T-cell (primary cell): ENCODE measurements at regions not wholly inside any gene's neighbourhood (a gene's known extent, or its start where the extent isn't known, plus 50 kb on each side); places are given as distances from the start of the nearest gene placed in this dataset.
"Not testable (repeated sequence)": the region's sequence is repeated elsewhere in the genome, so short reads cannot be mapped to it uniquely, and the experiment has no call there.

Experiments used
- ATAC-seq, 4 experiments: fragments of 200-7000 bp in 3 of 4; fragments of 150-1000 bp in 1 of 4; cut with Tn5 transposase; replicated peaks in 1 of 4; 1 replicate in 3 of 4; 2 replicates in 1 of 4; pipeline ENCODE4 v1.10.0; 2021; ENCODE audit warnings: moderate library complexity in 3 of 4, mild to moderate bottlenecking in 2 of 4, moderate number of reproducible peaks in 1 of 4
- CTCF ChIA-PET, 2 donors: fragments of 300-600 bp; sonication (Branson Sonifier 250); formaldehyde crosslinking; loops; one replicate each; lab custom pipeline; 2022; ENCODE audit warnings: antibody characterized with exemption in 2 of 2; lab: Charles Lee
- POLR2A ChIA-PET, 2 donors: fragments of 300-600 bp; sonication (Branson Sonifier 250); formaldehyde crosslinking; loops; one replicate each; lab custom pipeline; 2022; ENCODE audit warnings: antibody characterized with exemption in 2 of 2; lab: Charles Lee
- DNase-seq, 35 experiments: peaks; one replicate each; pipeline versions ENCODE4 v3.0.0 to v3.0.0-alpha.2; 2013 to 2023
- H3K27ac ChIP-seq: one replicate; pipeline ENCODE4 v1.5.1; 2013; ENCODE audit warnings: low read length
- H3K27me3 ChIP-seq, 2 experiments: replicated peaks in 1 of 2; 1 replicate in 1 of 2; 2 replicates in 1 of 2; pipeline versions ENCODE4 v1.6.1 to v1.7.0; 2013; ENCODE audit warnings: low read length in 1 of 2, mixed read lengths in 1 of 2; ENCODE audit not compliant: control insufficient read depth in 2 of 2, insufficient read depth in 2 of 2; ENCODE audit errors: extremely low read depth in 1 of 2
- H3K36me3 ChIP-seq, 2 donors: 1 replicate in 1 of 2; 2 replicates in 1 of 2; pipeline versions ENCODE4 v1.6.1 to v1.7.0; 2013; ENCODE audit warnings: low read length in 1 of 2; ENCODE audit not compliant: control insufficient read depth in 2 of 2, insufficient read depth in 1 of 2; ENCODE audit errors: extremely low read depth in 1 of 2
- H3K4me1 ChIP-seq, 2 experiments: 1 replicate in 1 of 2; 2 replicates in 1 of 2; pipeline versions ENCODE4 v1.6.1 to v1.7.0; 2013; ENCODE audit warnings: low read length in 2 of 2, mixed read lengths in 1 of 2; ENCODE audit not compliant: insufficient read depth in 2 of 2, control insufficient read depth in 1 of 2; ENCODE audit errors: extremely low read depth in 1 of 2
- H3K4me3 ChIP-seq, 2 donors: 1 replicate in 1 of 2; 2 replicates in 1 of 2; pipeline versions ENCODE4 v1.5.1 to v1.7.0; 2013; ENCODE audit warnings: mild to moderate bottlenecking in 2 of 2, low read length in 1 of 2, moderate library complexity in 1 of 2; ENCODE audit not compliant: control insufficient read depth in 1 of 2; ENCODE audit errors: extremely low read depth in 1 of 2
- H3K9me3 ChIP-seq: 2 replicates; pipeline ENCODE4 v1.7.0; 2013
- H3K27ac Mint-ChIP-seq, 2 donors: one replicate each; pipeline ENCODE4 v1.8.0; 2020 to 2021; ENCODE audit warnings: mild to moderate bottlenecking in 2 of 2, mixed read lengths in 2 of 2
- H3K27me3 Mint-ChIP-seq, 2 donors: one replicate each; pipeline ENCODE4 v1.8.0; 2021 to 2022; ENCODE audit warnings: mixed read lengths in 2 of 2
- H3K36me3 Mint-ChIP-seq: one replicate; pipeline ENCODE4 v1.8.0; 2021; ENCODE audit warnings: mixed read lengths
- H3K4me1 Mint-ChIP-seq, 3 donors: one replicate each; pipeline ENCODE4 v1.8.0; 2020 to 2022; ENCODE audit warnings: mixed read lengths in 3 of 3, mild to moderate bottlenecking in 1 of 3
- H3K4me3 Mint-ChIP-seq, 3 donors: one replicate each; pipeline ENCODE4 v1.8.0; 2020 to 2022; ENCODE audit warnings: mild to moderate bottlenecking in 3 of 3, mixed read lengths in 3 of 3, moderate library complexity in 3 of 3
- H3K9me3 Mint-ChIP-seq, 3 donors: one replicate each; pipeline ENCODE4 v1.8.0; 2020 to 2022; ENCODE audit warnings: mixed read lengths in 3 of 3
- WGBS: methylation state at CpG from one replicate; pipeline ENCODE4 v1.1.5; 2013; ENCODE audit warnings: missing lambda C conversion rate; ENCODE audit not compliant: insufficient coverage; 5-methylcytosine and 5-hydroxymethylcytosine counted together

GRCh38 chr19:37312531-37313334, 58.2 kb upstream of the ZNF527 start:
- Histone ChIP-seq H3K4me1 (peaks cover 0 to 23% of the 10 kb centered on the region in 2 experiments), H3K4me3 (peak overlapping the region; percentile 33 to 48)
- H3K27ac ChIP-seq, CTCF ChIA-PET, H3K9me3 ChIP-seq, H3K27me3 Mint-ChIP-seq, H3K36me3 Mint-ChIP-seq, POLR2A ChIA-PET, H3K36me3 ChIP-seq, H3K27me3 ChIP-seq: not testable (repeated sequence)
- Mint-ChIP-seq H3K27ac (peak overlapping the region; percentile 1 to 65), H3K4me1 (peaks cover 18 to 25% (median 20%) of the 10 kb centered on the region in 3 donors), H3K4me3 (peak overlapping the region; percentile 72 to 77 (median 74)), H3K9me3 (peaks cover 5 to 12% (median 5%) of the 10 kb centered on the region in 3 donors)
- 4% methylated on average over 20 of the region's 37 CpGs for WGBS
- ATAC-seq (peak; percentile 34 to 46 (median 42)), DNase-seq (peak in 30 of 35 experiments; percentile 27 to 67 (median 42))

- POLR2A ChIA-PET: no interaction called here
- H3K36me3 ChIP-seq: no peaks in the 10 kb centered on the region
- peaks cover 0 to 3% of the 10 kb centered on the region in 2 experiments for H3K27me3 ChIP-seq
- H3K27ac Mint-ChIP-seq: peak overlapping the region; percentile 1 to 65
- H3K4me3 ChIP-seq: no peak overlapping the region
- ATAC-seq (no peak), DNase-seq (no peak)
- H3K27ac ChIP-seq: no peak overlapping the region
- H3K4me1 ChIP-seq: peaks cover 0 to 23% of the 10 kb centered on the region in 2 experiments
- H3K27me3 Mint-ChIP-seq: peaks cover 5 to 7% of the 10 kb centered on the region in 2 donors
- H3K4me1 Mint-ChIP-seq: peaks cover 18 to 29% (median 23%) of the 10 kb centered on the region in 3 donors
- 100% methylated on average over 1 of the region's 1 CpG for WGBS
- CTCF ChIA-PET: no interaction called here
- H3K9me3 ChIP-seq: no peaks in the 10 kb centered on the region
- H3K36me3 Mint-ChIP-seq: peaks cover 4% of the 10 kb centered on the region
- H3K4me3 Mint-ChIP-seq: peak overlapping the region; percentile 72 to 77 (median 74)
- peaks cover 5 to 12% (median 5%) of the 10 kb centered on the region in 3 donors for H3K9me3 Mint-ChIP-seq
Observed at GRCh38 chr19:37313335-37313627, 57.6 kb upstream of the ZNF527 start.

GRCh38 chr19:37317403-37318209, 53.3 kb upstream of the ZNF527 start:
- Mint-ChIP-seq H3K27ac (peak overlapping the region; percentile 92 to 94), H3K4me3 (peak overlapping the region; percentile 95 to 100 (median 98)), H3K27me3 (peaks cover 0 to 5% of the 10 kb centered on the region in 2 donors), H3K36me3 (peaks cover 31% of the 10 kb centered on the region), H3K9me3 (peaks cover 5 to 12% (median 5%) of the 10 kb centered on the region in 3 donors), H3K4me1 (peaks cover 52 to 61% (median 55%) of the 10 kb centered on the region in 3 donors)
- DNase-seq (peak; percentile 80 to 97 (median 91)), ATAC-seq (peak; percentile 95 to 98 (median 98))
- Histone ChIP-seq H3K4me1 (peaks cover 3 to 35% of the 10 kb centered on the region in 2 experiments), H3K4me3 (peak overlapping the region; percentile 87 to 98), H3K9me3 (no peaks in the 10 kb centered on the region), H3K36me3 (peaks cover 0 to 5% of the 10 kb centered on the region in 2 donors), H3K27ac (peak overlapping the region; percentile 90), H3K27me3 (no peaks in the 10 kb centered on the region)
- WGBS: under 1% methylated on average over 56 of the region's 57 CpGs
- POLR2A ChIA-PET: interaction anchor here (0.7 to 1.3 kb wide), 3 partner anchors 17 to 375 kb away, joined by 3 to 12 read pairs (median 3); partner anchors contain the start of gene ZNF527 (in 1 of the 2)
- CTCF ChIA-PET: interaction anchor here in 1 of 2 donors (0.6 to 1.0 kb wide), 5 partner anchors 17 to 1711 kb away, joined by 4 to 9 read pairs (median 7); partner anchors contain the start of genes ZNF527, ZNF540 and ZNF571

- H3K27me3 Mint-ChIP-seq, CTCF ChIA-PET, H3K9me3 Mint-ChIP-seq, H3K27ac Mint-ChIP-seq, POLR2A ChIA-PET, H3K9me3 ChIP-seq, H3K4me3 Mint-ChIP-seq, DNase-seq, H3K27me3 ChIP-seq, ATAC-seq, H3K27ac ChIP-seq, H3K4me3 ChIP-seq: not testable (repeated sequence)
- WGBS: no CpG with 5 or more reads among the region's 7 CpGs
- Histone ChIP-seq H3K4me1 (peaks cover 3 to 29% of the 10 kb centered on the region in 2 experiments), H3K36me3 (peaks cover 0 to 22% of the 10 kb centered on the region in 2 donors)
- Mint-ChIP-seq H3K36me3 (peaks cover 51% of the 10 kb centered on the region), H3K4me1 (peaks cover 41 to 55% (median 45%) of the 10 kb centered on the region in 3 donors)
Observed at GRCh38 chr19:37320988-37321387, 49.9 kb upstream of the ZNF527 start.
